ENCODE measurements at regions not wholly inside any gene's neighbourhood (a gene's known extent, or its start where the extent isn't known, plus 50 kb on each side); places are given as distances from the start of the nearest gene placed in this dataset.

- no peak for DNase-seq
These were observed 92.2 kb downstream of the TEX51 start for GRCh38 chr2:126990605-126991532.

- no peak for DNase-seq
These were observed 95.7 kb downstream of the TEX51 start for GRCh38 chr2:126994340-126994777.

- DNase-seq, result no peak
These were observed 97.1 kb downstream of the TEX51 start for GRCh38 chr2:126995621-126996377.

GRCh38 chr2:126996378-126996699 is 97.6 kb downstream of the TEX51 start:
- no peak for DNase-seq

All from NCI-H774 (cell line).